ENCODE measurements at regions not wholly inside any gene's neighbourhood (a gene's known extent, or its start where the extent isn't known, plus 50 kb on each side); places are given as distances from the start of the nearest gene placed in this dataset.

- DNase-seq, result no peak
Measured at GRCh38 chr14:100471441-100472093, 115.7 kb downstream of the BEGAIN start.

DNA sequence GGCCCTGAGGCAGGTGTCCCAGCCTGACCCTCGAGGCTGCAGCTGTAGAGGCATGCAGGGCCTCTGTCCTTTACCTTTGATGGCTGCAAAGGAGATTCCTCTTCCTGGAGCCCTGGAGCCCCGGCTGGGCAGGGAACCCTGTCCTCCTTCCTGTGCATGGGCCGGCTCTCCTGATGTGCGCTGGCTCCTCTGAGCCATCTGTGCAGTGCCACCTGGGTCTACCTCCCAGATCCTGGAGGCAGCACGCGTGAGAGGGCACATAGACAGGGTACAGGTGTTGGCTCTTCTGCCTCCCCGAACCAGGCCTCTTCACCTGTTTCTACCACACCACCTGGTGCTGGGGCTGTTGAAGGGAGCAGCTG, 115.1 kb downstream of the BEGAIN start:
- DNase-seq, result no peak

DNA sequence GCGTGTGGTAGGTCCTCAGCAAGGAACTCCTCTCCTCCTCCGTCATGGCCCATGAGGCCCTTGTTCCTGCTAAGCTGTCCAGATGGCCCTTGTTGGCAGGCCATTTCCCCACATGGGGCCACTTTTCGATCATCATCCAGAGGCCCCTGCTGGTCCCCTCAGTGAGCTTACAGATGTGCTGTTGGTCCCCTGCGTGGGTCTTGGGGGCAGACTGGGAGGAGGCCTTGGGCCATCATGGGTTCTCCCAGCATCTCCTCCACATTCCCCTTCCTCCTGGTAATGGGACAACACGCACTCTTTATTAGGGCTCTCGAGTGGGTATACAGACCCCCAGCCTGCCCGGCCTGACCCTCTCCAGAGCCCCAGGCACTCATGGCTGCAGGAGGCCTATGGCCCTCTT, 114.7 kb downstream of the BEGAIN start:
- DNase-seq, result no peak

DNA sequence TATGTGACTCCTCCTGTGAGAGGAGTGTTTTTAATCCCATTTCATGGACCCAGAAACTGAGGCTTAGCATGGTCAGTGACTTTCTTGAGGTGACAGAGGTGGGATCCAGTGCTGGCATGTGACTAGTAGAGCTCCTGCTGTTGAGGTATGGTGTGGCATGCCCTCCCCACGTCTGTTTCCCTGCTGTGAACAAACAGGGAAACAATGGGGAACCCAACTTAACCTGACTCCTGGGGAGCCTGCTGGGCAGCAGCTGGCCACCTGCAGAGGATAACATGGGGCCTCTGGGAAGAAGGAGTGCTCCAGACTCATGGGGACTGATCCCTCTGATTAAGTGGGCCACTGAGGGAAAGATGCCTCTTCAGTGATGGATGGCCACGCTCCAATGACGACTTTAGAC, 114.0 kb downstream of the BEGAIN start:
- no peak for DNase-seq

DNA sequence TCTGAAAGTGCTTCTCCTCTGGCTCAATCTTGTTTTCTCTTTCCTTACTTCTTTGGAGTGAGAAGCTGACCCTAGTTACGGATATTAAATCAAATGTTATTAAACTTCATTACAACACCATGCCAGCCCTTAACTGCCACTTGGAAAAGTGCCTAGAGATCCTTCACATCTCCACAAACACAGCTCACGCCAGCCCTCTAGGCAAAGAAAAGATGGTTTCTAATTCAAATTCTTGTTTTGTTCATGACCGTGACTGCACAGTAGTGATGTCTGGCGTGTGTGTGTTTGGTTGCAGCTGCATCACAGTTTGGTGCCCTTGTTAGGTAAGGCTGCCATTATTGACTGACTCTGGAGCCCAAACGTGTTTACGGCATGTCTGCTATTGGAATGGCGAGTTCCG, 113.0 kb downstream of the BEGAIN start:
- no peak for DNase-seq

GRCh38 chr14:100475268-100475667, 111.9 kb downstream of the BEGAIN start:
- no peak for DNase-seq

DNA sequence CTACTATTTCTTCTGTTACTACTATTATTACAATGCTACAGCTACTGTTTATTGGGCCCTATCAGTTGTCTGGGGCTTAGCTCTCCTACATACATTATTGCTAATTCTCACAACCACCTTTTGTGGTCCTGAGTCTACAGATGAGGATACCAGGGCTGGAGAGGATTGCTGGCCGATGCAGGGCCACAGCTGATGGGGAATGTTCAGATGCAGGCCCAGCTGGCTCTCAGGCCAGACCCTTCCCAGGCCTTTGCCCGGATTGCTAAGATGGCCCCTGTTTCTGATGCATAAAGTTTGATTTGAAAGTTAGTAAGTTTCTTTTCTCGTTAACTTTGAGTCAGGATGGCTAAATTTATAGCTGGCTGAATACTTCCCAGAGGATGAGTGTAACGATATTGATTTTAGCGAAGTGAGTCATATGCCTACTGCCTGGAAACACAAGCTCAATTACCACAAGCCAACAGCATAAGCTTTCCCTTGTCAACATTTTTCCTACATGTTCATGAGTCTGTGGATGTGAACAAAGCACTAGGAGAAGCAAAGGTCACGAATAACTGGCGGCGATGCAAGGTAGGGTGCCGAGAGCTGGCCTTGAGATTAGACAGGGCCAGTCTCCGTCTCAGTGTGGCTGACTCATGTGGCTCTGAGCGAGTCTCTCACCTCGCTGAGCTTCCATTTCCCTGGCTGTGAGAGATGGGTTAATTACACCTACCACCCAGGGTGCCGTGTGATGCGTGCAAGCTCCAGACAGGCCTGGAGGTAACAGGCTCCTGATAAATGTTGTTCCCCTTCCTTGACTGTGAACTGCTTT, 111.0 kb downstream of the BEGAIN start:
- no peak for DNase-seq

DNA sequence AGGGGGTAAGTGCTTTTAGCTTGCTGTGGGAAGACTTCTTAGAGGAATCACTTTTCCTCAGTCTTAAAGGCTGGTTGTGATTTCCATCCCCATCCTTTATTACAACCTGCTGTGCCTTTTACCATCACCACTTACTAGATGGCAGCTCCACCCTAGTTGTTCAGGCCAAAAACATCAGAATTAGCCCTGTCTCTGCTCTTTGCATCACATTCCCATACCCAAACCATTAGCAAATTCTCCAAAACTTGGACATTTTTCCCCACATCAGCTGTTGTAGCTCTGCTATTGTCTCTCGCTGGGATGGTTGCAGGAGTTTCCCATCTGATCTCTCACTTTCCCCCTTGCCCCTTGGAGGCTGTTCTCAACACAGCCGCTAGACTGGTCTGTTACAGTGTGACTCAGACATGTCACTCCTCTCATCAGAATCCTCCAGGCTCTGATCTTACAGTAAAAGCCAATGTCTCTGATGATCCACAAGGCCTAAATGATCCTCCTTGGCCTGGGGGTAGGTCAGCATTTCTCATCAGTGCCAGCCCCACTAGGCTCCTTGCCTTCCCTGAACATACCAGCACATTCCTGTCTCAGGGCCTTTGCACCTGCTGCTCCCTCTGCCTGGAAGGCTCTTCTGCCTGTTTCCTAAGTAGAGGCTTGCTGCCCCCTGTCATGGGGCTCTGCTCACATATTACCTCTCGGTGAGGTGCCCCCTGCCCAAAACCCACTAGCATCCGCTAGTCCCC, 102.5 kb downstream of the BEGAIN start:
- no peak for DNase-seq

DNA sequence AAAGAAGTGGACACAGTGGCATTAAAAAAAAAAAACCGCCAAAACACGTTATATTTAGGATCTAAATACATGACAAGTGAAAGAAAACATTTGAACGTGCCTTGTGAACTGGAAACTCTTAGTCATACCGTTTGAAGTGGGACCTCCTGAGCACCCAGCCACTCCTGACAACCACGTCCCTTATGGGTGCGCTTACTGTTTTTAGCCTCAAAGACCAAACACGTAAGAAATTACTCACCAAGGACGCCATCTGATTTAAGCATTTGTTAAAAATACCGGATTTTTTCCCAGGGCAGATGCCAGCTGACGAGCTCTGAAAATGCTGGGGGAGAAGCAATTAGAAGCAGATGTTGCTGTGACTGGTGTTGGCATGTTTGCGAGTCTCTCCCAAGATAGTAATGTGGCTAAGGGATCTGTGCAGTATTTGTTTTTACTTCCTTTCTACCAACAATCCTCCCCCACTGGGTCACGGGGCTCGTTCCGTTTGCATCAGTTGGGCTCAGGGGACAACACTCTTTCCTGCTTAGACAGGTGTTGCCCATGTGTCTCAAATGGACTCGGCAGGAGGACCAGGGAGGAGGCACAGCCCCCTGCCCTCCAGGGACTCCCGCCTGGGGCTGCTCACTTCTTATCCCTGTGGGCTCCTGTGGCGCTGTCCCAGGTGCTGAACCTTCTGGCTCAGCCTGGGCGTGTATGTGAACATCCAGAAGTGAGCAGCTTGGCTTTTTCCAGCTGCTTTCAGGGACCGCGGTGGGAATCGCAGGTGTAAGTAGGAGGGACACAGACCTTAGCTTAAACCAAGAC, 101.0 kb downstream of the BEGAIN start:
- DNase-seq, result peak; percentile 46

Data from suppressor macrophage treated with lipopolysaccharide for 4 hours (primary cell).